CD14-positive monocyte (primary cell): ENCODE measurements at regions not wholly inside any gene's neighbourhood (a gene's known extent, or its start where the extent isn't known, plus 50 kb on each side); places are given as distances from the start of the nearest gene placed in this dataset.

Experiments
- DNase-seq, 3 donors: peaks; one replicate each; pipeline ENCODE4 v3.0.0-alpha.2; 2011 to 2022
- H2AFZ ChIP-seq: 2 replicates; pipeline ENCODE4 v1.6.0; 2012; ENCODE audit warnings: mild to moderate bottlenecking, low read depth, low read length, inconsistent platforms; ENCODE audit not compliant: insufficient read depth, poor library complexity, severe bottlenecking
- H3K27ac ChIP-seq, 2 donors: 1 replicate in 1 of 2; 2 replicates in 1 of 2; pipeline ENCODE4 v1.5.1; 2012 to 2013; ENCODE audit warnings: low read length in 2 of 2, control low read depth in 1 of 2, inconsistent platforms in 1 of 2, low read depth in 1 of 2, mild to moderate bottlenecking in 1 of 2
- H3K27me3 ChIP-seq, 2 donors: one replicate each; pipeline versions ENCODE4 v1.6.0 to v1.6.1; 2011 to 2013; ENCODE audit warnings: low read length in 2 of 2; ENCODE audit not compliant: control insufficient read depth in 2 of 2, insufficient read depth in 2 of 2
- H3K36me3 ChIP-seq, 2 donors: replicated peaks in 1 of 2; 1 replicate in 1 of 2; 2 replicates in 1 of 2; pipeline versions ENCODE4 v1.5.1 to v1.6.1; 2012 to 2013; ENCODE audit warnings: low read length in 2 of 2, control low read depth in 1 of 2, inconsistent platforms in 1 of 2, mild to moderate bottlenecking in 1 of 2; ENCODE audit not compliant: insufficient read depth in 2 of 2, control insufficient read depth in 1 of 2
- H3K4me1 ChIP-seq, 2 donors: 1 replicate in 1 of 2; 2 replicates in 1 of 2; pipeline versions ENCODE4 v1.5.1 to v1.6.1; 2012 to 2013; ENCODE audit warnings: low read length in 2 of 2, control low read depth in 1 of 2, inconsistent platforms in 1 of 2, mild to moderate bottlenecking in 1 of 2, moderate library complexity in 1 of 2; ENCODE audit not compliant: insufficient read depth in 2 of 2, control insufficient read depth in 1 of 2
- H3K4me2 ChIP-seq: replicated peaks from 2 replicates; pipeline ENCODE3; 2012; ENCODE audit warnings: low read length, moderate library complexity, mild to moderate bottlenecking; ENCODE audit not compliant: poor library complexity, severe bottlenecking; ENCODE audit errors: extremely low read depth
- H3K4me3 ChIP-seq, 3 experiments: fragments of 200-600 bp in 1 of 3; sonication (generic) in 1 of 3; replicated peaks in 1 of 3; 1 replicate in 2 of 3; 2 replicates in 1 of 3; pipeline ENCODE4 v1.5.1; 2011 to 2013; ENCODE audit warnings: low read length in 3 of 3, mild to moderate bottlenecking in 3 of 3, control low read depth in 2 of 3, low read depth in 2 of 3, inconsistent platforms in 1 of 3, moderate library complexity in 1 of 3
- H3K79me2 ChIP-seq: 2 replicates; pipeline ENCODE4 v1.6.0; 2012; ENCODE audit warnings: mild to moderate bottlenecking, control low read depth, inconsistent platforms, low read length, moderate library complexity; ENCODE audit not compliant: insufficient read depth
- H3K9ac ChIP-seq: 2 replicates; pipeline ENCODE4 v1.6.0; 2017; ENCODE audit warnings: low read length, mild to moderate bottlenecking; ENCODE audit not compliant: insufficient read depth, poor library complexity, severe bottlenecking
- H3K9me3 ChIP-seq, 2 donors: replicated peaks in 1 of 2; 1 replicate in 1 of 2; 2 replicates in 1 of 2; pipeline versions ENCODE4 v1.5.1 to v1.6.1; 2012 to 2013; ENCODE audit warnings: low read length in 2 of 2, control low read depth in 1 of 2; ENCODE audit not compliant: control insufficient read depth in 1 of 2, insufficient read depth in 1 of 2
- H4K20me1 ChIP-seq: 2 replicates; pipeline ENCODE4 v1.6.0; 2012; ENCODE audit warnings: mild to moderate bottlenecking, low read length, control low read depth, moderate library complexity; ENCODE audit not compliant: insufficient read depth
- H3K27ac Mint-ChIP-seq, 7 donors: one replicate each; pipeline ENCODE4 v1.8.0; 2020; ENCODE audit warnings: mild to moderate bottlenecking in 7 of 7, mixed read lengths in 7 of 7, moderate library complexity in 6 of 7, inconsistent platforms in 2 of 7
- H3K27me3 Mint-ChIP-seq, 3 donors: one replicate each; pipeline ENCODE4 v1.8.0; 2021 to 2022; ENCODE audit warnings: low read depth in 3 of 3, mild to moderate bottlenecking in 3 of 3, mixed read lengths in 3 of 3, moderate library complexity in 3 of 3, inconsistent platforms in 1 of 3
- H3K36me3 Mint-ChIP-seq, 2 donors: one replicate each; pipeline ENCODE4 v1.8.0; 2020; ENCODE audit warnings: mixed read lengths in 2 of 2, inconsistent platforms in 1 of 2, mild to moderate bottlenecking in 1 of 2
- H3K4me1 Mint-ChIP-seq: one replicate; pipeline ENCODE4 v1.8.0; 2020; ENCODE audit warnings: mild to moderate bottlenecking, mixed read lengths
- H3K4me3 Mint-ChIP-seq, 2 donors: one replicate each; pipeline ENCODE4 v1.8.0; 2020; ENCODE audit warnings: mild to moderate bottlenecking in 2 of 2, mixed read lengths in 2 of 2, moderate library complexity in 1 of 2
- H3K9me3 Mint-ChIP-seq, 7 donors: one replicate each; pipeline ENCODE4 v1.8.0; 2020 to 2022; ENCODE audit warnings: mixed read lengths in 7 of 7, mild to moderate bottlenecking in 6 of 7, moderate library complexity in 6 of 7, inconsistent platforms in 2 of 7
- CTCF ChIP-seq: fragments of 200-600 bp; IDR thresholded peaks from one replicate; pipeline ENCODE4 v1.8.0; 2022; ENCODE audit warnings: antibody characterized with exemption, mild to moderate bottlenecking
- WGBS: methylation state at CpG from one replicate; pipeline ENCODE4 v1.1.5; 2013; ENCODE audit warnings: missing lambda C conversion rate; ENCODE audit not compliant: insufficient coverage; 5-methylcytosine and 5-hydroxymethylcytosine counted together
- intact Hi-C, 2 donors: fragments of 100-400 bp; cut with micrococcal nuclease; formaldehyde crosslinking; loops; one replicate each; pipeline versions ENCODE4 v1.15.0 to v1.15.1; 2023

- DNase-seq = no peak
- H3K4me1 Mint-ChIP-seq = no peaks in the 10 kb centered on the region
- intact Hi-C loops = no loop called here
- TF ChIP-seq CTCF = no peak
- no peak overlapping the region for H2AFZ ChIP-seq
- H3K9ac ChIP-seq = no peak overlapping the region
- H3K79me2 ChIP-seq = no peaks in the 10 kb centered on the region
- H3K27me3 ChIP-seq = no peaks in the 10 kb centered on the region
- peaks cover 0 to 2% (median 0%) of the 10 kb centered on the region in 7 donors for H3K9me3 Mint-ChIP-seq
- H3K27ac Mint-ChIP-seq = no peak overlapping the region
- no peak overlapping the region for H3K27ac ChIP-seq
- H3K4me3 ChIP-seq = no peak overlapping the region
- H3K27me3 Mint-ChIP-seq = peaks cover 0 to 4% (median 1%) of the 10 kb centered on the region in 3 donors
- no peaks in the 10 kb centered on the region for H4K20me1 ChIP-seq
- no peak overlapping the region for H3K4me2 ChIP-seq
- no peak overlapping the region for H3K4me3 Mint-ChIP-seq
- H3K4me1 ChIP-seq = no peaks in the 10 kb centered on the region
- H3K36me3 Mint-ChIP-seq = no peaks in the 10 kb centered on the region
- no CpG with 5 or more reads among the region's 3 CpGs for WGBS
- no peaks in the 10 kb centered on the region for H3K9me3 ChIP-seq
- no peaks in the 10 kb centered on the region for H3K36me3 ChIP-seq
Observed at GRCh38 chr20:17837179-17837578, 131.4 kb downstream of the SNX5 start.

GRCh38 chr20:17836303-17836861 lies 132.2 kb downstream of the SNX5 start:
- no peaks in the 10 kb centered on the region for H3K36me3 ChIP-seq
- H3K4me2 ChIP-seq = no peak overlapping the region
- no peak for DNase-seq
- no peak for TF ChIP-seq CTCF
- 96% methylated on average over 9 of the region's 12 CpGs for WGBS
- Mint-ChIP-seq H3K36me3 (no peaks in the 10 kb centered on the region), H3K9me3 (peaks cover 0 to 2% (median 0%) of the 10 kb centered on the region in 7 donors), H3K27me3 (peaks cover 0 to 3% (median 1%) of the 10 kb centered on the region in 3 donors), H3K4me1 (no peaks in the 10 kb centered on the region), H3K27ac (peak overlapping the region in 1 of 7 donors; percentile 61), H3K4me3 (no peak overlapping the region)
- H3K9ac ChIP-seq = no peak overlapping the region
- no peaks in the 10 kb centered on the region for H3K4me1 ChIP-seq
- H3K9me3 ChIP-seq = no peaks in the 10 kb centered on the region
- H3K27ac ChIP-seq = no peak overlapping the region
- no peak overlapping the region for H2AFZ ChIP-seq
- H4K20me1 ChIP-seq = no peaks in the 10 kb centered on the region
- H3K79me2 ChIP-seq = no peaks in the 10 kb centered on the region
- intact Hi-C loops = no loop called here
- no peak overlapping the region for H3K4me3 ChIP-seq
- no peaks in the 10 kb centered on the region for H3K27me3 ChIP-seq
